Epithelial cell of esophagus (primary cell): ENCODE measurements at regions not wholly inside any gene's neighbourhood (a gene's known extent, or its start where the extent isn't known, plus 50 kb on each side); places are given as distances from the start of the nearest gene placed in this dataset.
"Not testable (repeated sequence)": the region's sequence is repeated elsewhere in the genome, so short reads cannot be mapped to it uniquely, and the experiment has no call there.

Experiments
- DNase-seq: peaks from one replicate; pipeline ENCODE4 v3.0.0; 2010; ENCODE audit warnings: low read depth
- H3K4me3 ChIP-seq: 2 replicates; pipeline ENCODE4 v1.5.1; 2011; ENCODE audit warnings: mild to moderate bottlenecking, low read length, control low read depth
- TF ChIP-seq, protein P1 (sequence below): IDR thresholded peaks from 2 replicates; pipeline ENCODE4 v1.5.1; 2011; ENCODE audit warnings: low read depth, mild to moderate bottlenecking, low read length, control low read depth, inconsistent platforms; ENCODE audit not compliant: insufficient read depth; ENCODE audit errors: missing control alignments

- TF ChIP-seq, protein P1, sequence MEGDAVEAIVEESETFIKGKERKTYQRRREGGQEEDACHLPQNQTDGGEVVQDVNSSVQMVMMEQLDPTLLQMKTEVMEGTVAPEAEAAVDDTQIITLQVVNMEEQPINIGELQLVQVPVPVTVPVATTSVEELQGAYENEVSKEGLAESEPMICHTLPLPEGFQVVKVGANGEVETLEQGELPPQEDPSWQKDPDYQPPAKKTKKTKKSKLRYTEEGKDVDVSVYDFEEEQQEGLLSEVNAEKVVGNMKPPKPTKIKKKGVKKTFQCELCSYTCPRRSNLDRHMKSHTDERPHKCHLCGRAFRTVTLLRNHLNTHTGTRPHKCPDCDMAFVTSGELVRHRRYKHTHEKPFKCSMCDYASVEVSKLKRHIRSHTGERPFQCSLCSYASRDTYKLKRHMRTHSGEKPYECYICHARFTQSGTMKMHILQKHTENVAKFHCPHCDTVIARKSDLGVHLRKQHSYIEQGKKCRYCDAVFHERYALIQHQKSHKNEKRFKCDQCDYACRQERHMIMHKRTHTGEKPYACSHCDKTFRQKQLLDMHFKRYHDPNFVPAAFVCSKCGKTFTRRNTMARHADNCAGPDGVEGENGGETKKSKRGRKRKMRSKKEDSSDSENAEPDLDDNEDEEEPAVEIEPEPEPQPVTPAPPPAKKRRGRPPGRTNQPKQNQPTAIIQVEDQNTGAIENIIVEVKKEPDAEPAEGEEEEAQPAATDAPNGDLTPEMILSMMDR, result no peak
- no peak for DNase-seq
- H3K4me3 ChIP-seq, result no peak overlapping the region
These were observed 238.0 kb downstream of the BCL11B start for GRCh38 chr14:99033951-99034350.

DNA sequence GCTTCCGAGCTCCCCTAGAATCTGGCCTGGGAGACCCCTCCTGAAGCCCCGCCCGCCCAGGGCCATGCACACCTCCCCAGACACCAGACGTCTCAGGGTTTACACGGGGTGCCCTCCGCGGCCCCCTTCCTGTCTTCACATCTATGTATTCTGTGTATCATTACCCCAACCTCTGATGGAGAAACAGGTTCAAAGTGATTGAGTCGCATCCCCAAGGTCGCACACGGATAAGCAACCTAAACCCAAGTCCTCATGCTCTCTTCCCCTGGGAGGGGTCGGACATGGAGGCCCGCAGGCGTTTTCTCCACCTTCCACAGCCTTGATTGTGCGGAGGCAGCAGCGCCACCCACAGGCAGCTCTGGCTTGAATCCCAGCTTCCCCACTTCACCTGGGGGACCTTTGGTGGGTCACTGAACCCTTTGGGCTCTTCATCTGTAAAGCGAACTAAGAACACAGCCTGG lies 237.3 kb downstream of the BCL11B start:
- TF ChIP-seq, protein P1, result peak; percentile 7
- DNase-seq, result no peak
- H3K4me3 ChIP-seq, result no peak overlapping the region

- H3K4me3 ChIP-seq, result no peak overlapping the region
- TF ChIP-seq, protein P1, result no peak
- peak; percentile 68 for DNase-seq
These were observed 236.7 kb downstream of the BCL11B start for GRCh38 chr14:99035268-99035667.

- peak; percentile 97 for DNase-seq
- no peak overlapping the region for H3K4me3 ChIP-seq
- TF ChIP-seq, protein P1, result no peak
These were observed 236.0 kb downstream of the BCL11B start for GRCh38 chr14:99035712-99036610.

DNA sequence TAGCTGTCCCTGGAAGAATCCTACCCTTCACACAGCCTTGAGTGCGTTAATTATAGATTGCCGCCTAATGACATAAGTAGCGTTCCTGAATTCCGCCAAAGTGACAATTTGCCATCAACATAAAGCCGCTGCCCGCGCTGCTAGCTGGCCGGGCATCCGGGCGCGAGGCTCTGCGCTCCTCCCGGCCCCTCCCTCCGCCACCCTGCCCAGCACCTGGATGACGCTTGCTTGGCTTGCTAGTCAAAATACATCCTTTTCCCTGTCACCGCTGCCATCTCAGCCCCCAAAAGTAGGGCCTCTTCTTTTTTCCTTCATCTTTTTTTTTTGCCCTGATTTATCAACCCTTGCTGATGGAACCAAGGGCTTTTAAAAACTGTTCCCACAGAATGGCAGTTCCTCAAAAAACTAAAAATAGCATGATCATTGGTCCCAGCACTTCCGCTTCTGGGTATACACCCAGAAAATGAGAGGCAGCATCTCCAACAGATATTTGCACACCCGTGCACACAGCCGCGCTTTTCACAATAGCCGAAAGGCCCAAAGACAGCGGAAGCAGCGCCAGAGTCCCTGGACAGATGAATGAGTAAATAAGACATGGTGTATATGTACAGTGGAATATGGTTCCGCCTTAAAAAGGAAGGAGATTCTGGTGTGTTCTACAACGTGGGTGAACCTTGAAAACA lies 235.2 kb downstream of the BCL11B start:
- no peak for DNase-seq
- TF ChIP-seq, protein P1, result no peak
- no peak overlapping the region for H3K4me3 ChIP-seq

- not testable (repeated sequence) for DNase-seq, H3K4me3 ChIP-seq
These were observed 234.7 kb downstream of the BCL11B start for GRCh38 chr14:99037326-99037725.

- H3K4me3 ChIP-seq, result no peak overlapping the region
- TF ChIP-seq, protein P1, result no peak
- no peak for DNase-seq
These were observed 234.1 kb downstream of the BCL11B start for GRCh38 chr14:99037777-99038430.
